ENCODE measurements at regions not wholly inside any gene's neighbourhood (a gene's known extent, or its start where the extent isn't known, plus 50 kb on each side); places are given as distances from the start of the nearest gene placed in this dataset.
"Not testable (repeated sequence)": the region's sequence is repeated elsewhere in the genome, so short reads cannot be mapped to it uniquely, and the experiment has no call there.

DNA sequence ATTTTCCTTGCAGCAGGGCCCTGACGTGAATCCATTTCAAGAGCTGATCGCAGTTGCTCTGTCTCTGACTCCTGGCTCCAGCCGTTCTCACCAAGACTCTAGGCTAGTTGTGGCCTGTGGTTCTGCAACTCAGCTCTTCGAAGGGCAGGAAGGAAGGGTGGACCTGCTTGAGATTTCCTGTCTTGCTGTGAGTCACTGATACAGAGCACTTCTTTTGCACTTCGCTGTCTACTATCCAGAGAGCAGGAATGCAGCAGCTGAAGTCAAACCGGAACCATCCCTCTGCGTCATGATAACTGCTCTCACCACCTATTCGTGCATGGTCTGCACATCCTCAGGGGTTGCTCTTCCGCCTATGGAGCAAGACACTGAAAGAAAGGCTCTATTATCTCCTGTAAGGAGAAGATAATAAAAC lies 59.7 kb downstream of the RAP2B start:
- DNase-seq, result no peak

DNA sequence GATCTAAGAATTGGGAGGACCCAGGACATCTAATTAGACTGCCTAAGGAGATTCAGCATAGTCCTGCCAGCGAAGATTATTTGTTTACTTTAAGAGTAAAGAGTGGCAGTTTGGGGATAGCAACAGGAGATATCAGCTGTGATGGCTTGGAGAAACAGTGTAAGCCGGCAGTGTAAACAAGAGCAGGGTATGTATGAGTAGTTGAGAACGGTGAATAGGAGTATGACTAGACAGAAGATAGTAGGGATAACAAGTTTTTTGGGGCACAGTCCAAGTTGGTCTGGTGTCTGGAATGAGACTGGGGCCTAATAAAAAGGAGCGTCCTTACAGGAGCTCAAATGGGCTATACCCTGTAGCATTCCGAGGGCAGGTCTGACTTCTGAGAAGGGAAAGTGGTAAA lies 64.9 kb downstream of the RAP2B start:
- DNase-seq, result not testable (repeated sequence)

GRCh38 chr3:153230427-153230826 lies 68.4 kb downstream of the RAP2B start:
- DNase-seq, result not testable (repeated sequence)

- not testable (repeated sequence) for DNase-seq
Observed at GRCh38 chr3:153231245-153231644, 69.2 kb downstream of the RAP2B start.

DNA sequence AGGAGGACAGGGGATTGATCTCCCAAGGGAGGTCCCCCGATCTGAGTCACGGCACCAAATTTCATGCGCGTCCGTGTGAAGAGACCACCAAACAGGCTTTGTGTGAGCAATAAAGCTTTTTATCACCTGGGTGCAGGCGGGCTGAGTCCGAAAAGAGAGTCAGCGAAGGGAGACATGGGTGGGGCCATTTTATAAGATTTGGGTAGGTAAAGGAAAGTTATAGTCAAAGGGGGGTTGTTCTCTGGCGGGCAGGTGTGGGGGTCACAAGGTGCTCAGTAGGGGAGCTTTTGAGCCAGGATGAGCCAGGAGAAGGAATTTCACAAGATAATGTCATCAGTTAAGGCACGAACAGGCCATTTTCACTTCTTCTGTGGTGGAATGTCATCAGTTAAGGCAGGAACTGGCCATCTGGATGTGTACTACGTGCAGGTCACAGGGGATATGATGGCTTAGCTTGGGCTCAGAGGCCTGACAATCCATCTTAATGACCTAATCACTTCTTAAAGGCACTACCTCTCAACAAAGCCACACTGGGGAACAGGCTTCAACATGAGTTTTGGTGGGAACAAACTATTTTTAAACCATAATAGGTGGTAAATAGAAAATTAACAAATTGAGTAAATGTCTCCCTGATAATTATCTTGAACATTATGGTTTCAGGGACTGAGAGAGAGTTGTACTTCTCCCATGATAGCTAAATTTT lies 70.2 kb downstream of the RAP2B start:
- DNase-seq, result not testable (repeated sequence)

GRCh38 chr3:153232851-153233271 lies 70.8 kb downstream of the RAP2B start:
- no peak for DNase-seq

DNA sequence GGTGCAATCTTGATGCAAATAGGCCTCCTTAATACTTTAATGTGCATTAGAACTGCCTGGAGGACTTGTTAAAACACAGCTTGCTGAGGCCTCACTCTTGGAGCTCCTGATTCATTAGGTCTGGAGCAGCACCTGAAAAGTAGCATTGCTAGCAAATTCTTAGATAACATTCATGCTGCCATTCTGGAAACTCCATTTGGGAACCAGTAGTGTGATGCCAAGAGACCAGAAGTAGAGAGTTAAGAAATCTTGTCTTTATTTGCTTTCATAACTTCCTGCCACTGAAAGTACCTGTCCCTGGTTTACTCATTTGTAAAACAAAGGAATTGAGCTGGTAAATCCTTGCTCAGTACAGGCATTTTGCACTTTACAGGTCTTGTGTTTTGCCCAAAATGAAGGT lies 72.0 kb downstream of the RAP2B start:
- no peak for DNase-seq

DNA sequence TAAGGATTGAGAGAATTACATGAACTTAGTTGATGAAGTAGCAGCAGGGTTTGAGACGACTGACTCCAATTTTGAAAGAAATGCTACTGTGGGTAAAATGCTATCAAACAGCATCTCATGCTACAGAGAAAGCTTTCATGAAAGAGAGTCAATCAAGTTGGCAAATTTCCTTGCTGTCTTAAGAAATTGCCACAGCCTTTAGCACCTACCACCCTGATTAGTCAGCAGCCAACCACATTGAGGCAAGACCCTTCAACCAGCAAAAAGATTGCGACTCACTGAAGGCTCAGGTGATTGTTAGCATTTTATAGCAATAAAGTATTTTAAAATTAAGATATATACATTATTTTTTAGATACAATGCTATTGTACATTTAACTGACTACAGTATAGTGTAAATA lies 80.9 kb downstream of the RAP2B start:
- DNase-seq, result no peak

DNA sequence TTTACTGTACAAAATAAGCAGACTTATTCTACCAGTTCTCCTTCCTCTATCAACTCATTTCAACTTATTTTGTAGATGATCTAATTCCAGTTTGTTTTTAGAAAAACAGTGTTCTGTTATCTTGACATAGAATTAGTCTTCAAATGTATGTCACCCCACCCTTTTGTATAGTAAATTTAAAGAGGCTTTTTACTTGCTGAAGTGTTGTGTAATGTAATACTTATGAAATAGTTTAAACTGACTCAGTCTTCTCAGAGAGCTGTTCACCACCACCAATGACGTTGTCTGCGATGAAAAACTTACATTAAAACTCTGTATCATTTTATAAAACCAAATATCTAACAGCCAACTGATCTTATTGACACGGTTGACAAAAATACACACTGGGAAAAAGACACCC lies 82.9 kb downstream of the RAP2B start:
- DNase-seq, result no peak

- DNase-seq, result no peak
Observed at GRCh38 chr3:153245661-153246060, 83.6 kb downstream of the RAP2B start.

DNA sequence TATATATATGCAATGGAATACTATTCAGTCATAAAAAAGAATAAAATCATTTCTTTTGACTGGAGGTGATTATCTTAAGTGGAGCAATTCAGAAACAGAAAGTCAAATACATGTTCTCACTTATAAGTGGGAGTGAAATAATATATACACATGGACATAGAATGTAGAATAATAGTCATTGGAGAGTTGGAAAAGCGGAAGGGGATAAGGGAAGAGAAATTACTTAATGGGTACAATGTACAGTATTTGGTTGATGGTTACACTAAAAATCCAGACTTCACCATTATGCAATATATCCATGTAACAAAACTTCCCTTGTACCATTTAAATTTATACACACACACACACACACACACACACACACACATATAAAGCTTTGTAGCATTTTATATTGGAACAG lies 84.3 kb downstream of the RAP2B start:
- no peak for DNase-seq

DNA sequence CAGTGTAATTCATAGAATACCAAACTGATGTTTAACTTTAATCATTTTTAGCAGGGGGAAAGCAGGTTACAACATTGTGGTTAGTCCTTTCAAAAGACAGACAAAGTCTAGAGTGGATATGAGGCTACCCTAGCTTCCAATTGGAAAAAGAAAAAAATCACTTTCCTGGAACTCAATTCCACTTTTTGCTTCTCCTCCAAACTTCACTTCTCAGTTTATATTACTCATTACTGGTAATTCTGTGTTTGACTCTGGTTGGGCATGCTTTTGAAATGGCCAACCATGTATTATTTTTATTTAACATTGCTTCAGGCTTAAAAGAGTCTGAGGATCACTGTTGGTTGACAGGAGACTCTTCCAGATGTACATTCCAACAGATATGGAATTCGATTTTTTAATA lies 84.8 kb downstream of the RAP2B start:
- DNase-seq, result no peak

DNA sequence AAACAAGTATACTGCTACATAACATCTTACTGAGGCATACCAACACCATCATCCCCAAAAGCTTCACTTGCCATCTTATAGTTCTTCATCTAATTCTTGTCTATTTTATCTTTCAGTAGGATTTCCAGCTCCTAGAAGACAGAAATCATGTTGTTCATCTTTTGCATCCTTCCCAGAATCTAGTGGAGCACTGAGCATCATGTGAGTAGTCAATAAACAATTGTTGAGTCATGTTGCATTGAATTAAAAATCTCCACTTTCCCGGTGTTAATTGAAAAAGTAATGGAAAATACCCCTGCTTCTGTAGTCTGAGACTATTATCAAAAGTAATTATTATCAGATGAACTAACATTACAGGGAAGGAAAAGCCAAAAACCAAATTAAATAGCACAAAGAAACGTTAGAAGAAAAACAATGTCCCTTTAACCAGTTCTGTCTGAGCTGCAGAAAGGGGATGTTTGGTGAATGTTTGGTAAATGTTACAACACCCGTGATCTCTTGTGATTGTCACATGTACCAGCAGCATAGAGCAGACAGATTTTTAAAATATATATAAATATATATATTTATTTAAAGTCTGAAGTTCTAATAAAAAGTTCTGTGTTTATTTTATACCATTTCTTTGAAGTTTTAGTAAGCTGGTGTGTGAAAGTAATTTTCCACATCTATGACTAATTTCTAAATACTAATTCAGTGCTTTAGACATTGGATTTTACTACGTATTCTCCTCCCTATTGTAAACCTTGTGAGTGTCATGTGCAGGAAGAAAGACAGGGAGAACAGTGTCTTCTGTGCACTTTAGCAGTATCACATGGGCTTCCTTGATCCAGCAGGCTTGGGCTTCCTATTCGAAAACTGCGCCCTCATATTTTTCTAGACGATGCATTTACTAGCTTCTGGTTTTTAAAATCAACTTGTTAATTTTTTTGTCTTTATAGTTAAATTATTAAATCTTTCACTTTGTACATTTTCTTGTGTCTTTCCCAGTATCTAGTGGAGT lies 85.6 kb downstream of the RAP2B start:
- no peak for DNase-seq

GRCh38 chr3:153248835-153249234 lies 86.8 kb downstream of the RAP2B start:
- not testable (repeated sequence) for DNase-seq

DNA sequence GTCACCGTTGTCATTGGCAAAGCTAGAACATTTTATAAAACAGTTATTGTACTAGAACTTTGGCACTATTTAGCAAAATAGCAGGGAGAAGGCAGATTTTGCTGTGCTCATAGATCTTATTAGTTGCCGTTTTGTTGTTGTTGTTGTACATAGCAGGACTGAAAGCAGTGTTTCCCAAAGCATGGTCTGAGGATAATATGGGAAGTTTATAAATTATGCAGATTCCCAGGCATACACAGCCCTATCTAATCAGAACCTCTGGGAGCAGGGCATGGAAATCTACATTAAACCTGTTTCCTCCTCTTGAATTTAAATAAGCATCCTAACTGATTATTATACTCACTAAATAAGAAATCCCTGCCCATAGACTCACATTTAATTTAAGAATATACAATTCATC lies 87.9 kb downstream of the RAP2B start:
- no peak for DNase-seq

DNA sequence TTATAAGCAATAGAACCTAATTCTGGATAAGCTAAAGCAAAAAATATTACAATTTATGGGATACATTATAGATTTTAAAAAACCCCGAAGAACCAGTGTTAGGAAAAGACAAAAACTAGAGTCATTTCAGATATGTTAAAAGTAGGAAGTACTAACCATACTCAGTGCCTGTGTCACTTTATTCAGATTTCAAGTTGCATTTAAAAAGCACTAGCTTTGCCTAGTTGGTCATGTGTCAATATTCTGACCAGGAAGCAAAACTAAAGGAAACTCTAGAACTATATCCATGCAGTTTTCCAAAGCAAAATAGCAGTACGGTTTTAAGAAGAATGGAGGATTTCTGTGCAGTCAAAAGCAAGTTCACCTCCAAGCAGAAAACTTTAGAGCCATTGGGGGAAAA lies 88.4 kb downstream of the RAP2B start:
- no peak for DNase-seq

GRCh38 chr3:153252963-153253362 lies 90.9 kb downstream of the RAP2B start:
- no peak for DNase-seq

DNA sequence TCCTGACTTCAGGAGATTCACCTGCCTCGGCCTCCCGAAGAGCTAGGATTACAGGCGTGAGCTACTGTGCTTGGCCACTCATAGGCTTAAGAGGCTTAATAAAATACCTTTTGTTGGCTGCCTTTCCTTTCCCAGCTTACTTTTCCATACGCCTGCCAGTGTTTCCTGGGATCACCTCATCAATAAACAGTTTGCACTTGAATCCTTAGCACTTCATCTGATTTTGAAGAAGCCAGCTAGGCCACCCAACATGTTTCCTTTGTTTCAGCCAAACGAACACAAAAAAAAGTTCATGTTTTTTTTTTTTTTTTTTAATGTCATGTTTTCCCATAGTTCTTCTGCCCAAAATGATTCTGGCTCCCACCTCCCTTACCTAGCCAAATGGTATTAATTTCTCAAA lies 92.3 kb downstream of the RAP2B start:
- no peak for DNase-seq

GRCh38 chr3:153257673-153258351 lies 95.8 kb downstream of the RAP2B start:
- no peak for DNase-seq

DNA sequence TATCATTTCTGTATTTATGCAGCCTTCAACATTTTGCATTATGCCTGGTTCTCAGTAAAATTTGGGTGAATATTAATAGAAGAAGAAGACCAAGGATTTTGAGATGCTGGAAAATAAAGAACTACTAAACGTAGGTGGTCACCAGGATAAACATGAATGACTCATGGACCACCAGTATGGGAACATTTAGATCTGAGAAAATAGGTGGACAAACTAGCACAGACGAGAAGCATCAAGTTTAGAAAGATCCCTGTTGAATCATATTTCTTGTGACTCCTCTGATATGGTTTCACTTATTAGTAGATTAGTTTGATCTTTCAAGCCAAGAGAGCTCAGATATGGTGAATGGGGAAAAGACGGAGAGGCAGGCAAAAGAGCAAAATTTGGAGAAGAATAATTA lies 97.9 kb downstream of the RAP2B start:
- DNase-seq, result no peak

- DNase-seq, result no peak
Observed at GRCh38 chr3:153260681-153261080, 98.7 kb downstream of the RAP2B start.

DNA sequence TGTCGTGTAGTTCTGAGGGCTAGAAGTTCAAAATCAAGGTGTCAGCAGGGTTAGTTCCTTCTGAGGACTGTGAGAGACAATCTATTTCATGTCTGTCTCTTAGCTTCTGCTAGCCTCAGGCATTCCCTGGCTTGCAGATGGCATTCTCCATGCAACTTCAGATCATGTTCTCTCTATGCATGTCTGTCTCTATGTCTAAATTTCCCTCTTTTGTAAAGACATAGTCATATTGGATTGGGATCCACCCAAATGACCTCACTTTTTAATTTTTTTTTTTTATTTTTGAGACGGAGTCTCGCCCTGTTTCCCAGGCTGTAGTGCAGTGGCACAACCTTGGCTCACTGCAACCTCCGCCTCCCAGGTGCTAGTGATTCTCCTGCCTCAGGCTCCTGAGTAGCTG lies 104.6 kb downstream of the RAP2B start:
- no peak for DNase-seq

DNA sequence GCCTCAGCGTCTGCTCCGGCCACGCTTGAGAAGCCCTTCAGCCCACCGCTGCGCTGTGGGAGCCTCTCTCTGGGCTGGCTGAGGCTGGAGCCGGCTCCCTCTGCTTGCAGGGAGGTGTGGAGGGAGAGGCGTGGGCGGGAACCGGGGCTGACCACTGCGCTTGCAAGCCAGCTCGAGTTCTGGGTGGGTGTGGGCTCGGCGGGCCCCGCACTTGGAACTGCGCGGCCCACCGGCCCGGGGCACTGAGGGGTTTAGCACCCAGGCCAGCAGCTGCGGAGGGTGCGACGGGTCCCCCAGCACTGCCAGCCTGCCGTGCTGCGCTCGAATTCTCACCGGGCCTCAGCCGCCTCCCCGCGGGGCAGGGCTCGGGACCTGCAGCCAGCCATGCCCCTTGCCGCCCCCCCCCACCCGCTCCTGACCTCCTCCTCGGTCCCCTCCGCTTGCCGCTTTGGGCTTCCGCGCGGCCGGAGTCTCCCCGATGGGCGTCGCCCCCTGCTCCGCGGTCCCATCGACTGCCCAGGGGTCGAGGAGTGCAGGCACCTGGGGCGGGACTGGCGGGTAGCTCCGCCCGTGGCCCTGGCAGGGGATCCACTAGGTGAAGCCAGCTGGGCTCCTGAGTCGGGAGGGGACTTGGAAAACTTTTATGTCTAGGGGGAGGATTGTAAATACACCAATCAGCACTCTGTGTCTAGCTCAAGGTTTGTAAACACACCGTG lies 106.7 kb downstream of the RAP2B start:
- DNase-seq, result no peak

All from NCI-H345 (cell line).